ENCODE measurements at regions not wholly inside any gene's neighbourhood (a gene's known extent, or its start where the extent isn't known, plus 50 kb on each side); places are given as distances from the start of the nearest gene placed in this dataset.

DNA sequence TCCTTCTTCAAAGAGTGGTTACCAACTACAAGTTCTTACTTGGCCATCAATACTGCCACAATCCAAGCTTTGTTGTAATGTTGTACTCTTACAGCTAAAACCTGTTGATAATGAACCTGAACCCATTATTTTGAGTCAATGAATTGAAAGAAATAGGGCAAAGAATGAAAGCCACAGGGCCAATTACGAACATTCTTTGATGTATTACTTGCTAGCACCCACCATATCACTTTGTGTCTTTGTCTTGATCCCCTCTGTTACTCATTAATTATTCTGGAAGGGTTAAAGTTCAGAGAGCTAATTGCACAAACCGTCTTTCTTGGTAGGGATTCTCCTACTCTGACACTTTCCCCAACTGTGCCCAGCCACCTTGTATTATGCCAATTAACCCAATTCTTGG, 53.2 kb upstream of the TFEC start:
- TF ChIP-seq CTCF (IDR thresholded peaks at IDR 0.05) (no peak), ZFX (IDR thresholded peaks at IDR 0.05; ENCODE audit: borderline replicate concordance) (no peak)
- H3K27ac ChIP-seq: no peak overlapping the region

DNA sequence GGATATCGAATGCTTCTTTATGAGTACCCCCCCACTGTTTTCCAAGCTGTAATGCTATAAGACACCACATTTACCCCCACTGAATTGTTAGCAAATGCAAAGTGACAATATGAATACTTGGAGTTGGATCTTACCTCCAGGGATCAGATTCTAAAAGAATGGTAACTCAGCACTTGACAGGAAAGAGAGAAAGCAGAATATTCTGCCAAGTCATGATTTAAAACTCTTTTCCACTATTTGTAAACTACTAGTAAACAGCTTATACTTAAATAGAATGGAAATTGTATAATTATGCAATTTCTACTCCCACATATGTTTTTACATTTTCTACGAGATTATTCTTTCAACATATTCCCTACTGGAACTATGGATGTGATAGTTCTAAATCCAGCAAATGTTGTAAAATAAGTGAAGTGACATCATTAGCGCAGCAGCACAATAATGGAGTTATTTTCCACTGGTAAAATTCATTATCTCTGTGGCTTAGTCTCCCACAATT, 56.0 kb upstream of the TFEC start:
- H3K27ac ChIP-seq: no peak overlapping the region
- no peak for TF ChIP-seq ZFX (IDR thresholded peaks at IDR 0.05; ENCODE audit: borderline replicate concordance)
- TF ChIP-seq CTCF (IDR thresholded peaks at IDR 0.05): no peak

DNA sequence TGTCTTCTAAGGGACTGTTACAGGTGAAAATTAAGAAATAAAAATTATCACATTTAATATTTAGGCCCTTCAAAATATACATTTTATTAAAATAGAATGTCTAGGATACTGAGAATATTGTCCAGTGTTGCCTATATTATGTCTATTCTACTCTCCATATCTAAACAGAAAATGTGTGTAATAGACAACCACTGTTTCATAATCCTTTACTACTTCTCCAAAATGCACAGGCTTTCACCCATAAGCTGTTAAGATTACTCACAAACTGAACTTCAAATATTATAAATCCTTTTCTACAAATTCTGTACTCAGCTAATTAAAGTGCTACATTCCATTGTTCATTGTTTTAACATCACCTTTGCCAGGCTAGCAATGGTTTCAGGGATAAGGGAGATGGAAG, 56.7 kb upstream of the TFEC start:
- TF ChIP-seq ZFX (IDR thresholded peaks at IDR 0.05; ENCODE audit: borderline replicate concordance) (no peak), CTCF (IDR thresholded peaks at IDR 0.05) (no peak)
- H3K27ac ChIP-seq: no peak overlapping the region

DNA sequence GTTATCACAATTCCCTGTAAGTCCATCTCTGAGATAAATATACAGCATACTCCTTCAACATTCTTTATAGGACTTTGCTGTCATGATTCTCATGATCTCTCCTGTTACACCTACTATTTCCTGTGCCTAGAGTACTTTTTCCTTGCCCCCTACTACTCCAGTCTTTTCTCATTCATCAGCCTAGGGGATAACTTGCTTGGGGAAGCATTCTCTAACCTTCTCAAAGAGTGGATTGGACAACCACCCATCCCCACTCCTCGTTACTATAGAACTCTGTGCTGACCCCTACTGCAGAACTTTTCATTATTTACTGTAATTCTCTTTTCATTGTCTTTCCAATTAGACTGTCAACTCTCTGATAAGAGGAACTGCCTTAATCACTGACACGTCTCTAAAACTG, 57.4 kb upstream of the TFEC start:
- no peak overlapping the region for H3K27ac ChIP-seq
- TF ChIP-seq CTCF (IDR thresholded peaks at IDR 0.05) (no peak), ZFX (IDR thresholded peaks at IDR 0.05; ENCODE audit: borderline replicate concordance) (no peak)

DNA sequence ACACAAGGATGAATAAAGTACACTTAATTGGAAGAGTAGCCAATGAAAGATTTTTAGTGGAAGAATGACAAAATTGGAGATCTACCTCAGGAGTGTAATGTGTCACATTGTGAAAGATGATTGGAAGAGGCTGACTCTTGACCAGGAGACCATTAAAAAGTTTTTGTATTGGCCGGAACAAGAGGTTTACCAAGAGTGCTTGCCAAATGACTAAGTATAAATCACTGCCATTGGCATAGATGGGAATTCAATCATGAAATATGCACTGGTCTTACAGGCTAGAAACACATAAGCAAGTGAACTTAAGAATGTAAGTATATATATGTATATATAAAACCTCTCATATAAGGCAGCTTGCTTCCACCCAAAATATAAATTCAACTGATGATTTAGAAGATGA, 58.7 kb upstream of the TFEC start:
- no peak overlapping the region for H3K27ac ChIP-seq
- TF ChIP-seq CTCF (IDR thresholded peaks at IDR 0.05): no peak
- TF ChIP-seq ZFX (IDR thresholded peaks at IDR 0.05; ENCODE audit: borderline replicate concordance): no peak

- TF ChIP-seq ZFX (IDR thresholded peaks at IDR 0.05; ENCODE audit: borderline replicate concordance) (no peak), CTCF (IDR thresholded peaks at IDR 0.05) (no peak)
- H3K27ac ChIP-seq: no peak overlapping the region
Measured at GRCh38 chr7:116093516-116094301, 63.1 kb upstream of the TFEC start.

DNA sequence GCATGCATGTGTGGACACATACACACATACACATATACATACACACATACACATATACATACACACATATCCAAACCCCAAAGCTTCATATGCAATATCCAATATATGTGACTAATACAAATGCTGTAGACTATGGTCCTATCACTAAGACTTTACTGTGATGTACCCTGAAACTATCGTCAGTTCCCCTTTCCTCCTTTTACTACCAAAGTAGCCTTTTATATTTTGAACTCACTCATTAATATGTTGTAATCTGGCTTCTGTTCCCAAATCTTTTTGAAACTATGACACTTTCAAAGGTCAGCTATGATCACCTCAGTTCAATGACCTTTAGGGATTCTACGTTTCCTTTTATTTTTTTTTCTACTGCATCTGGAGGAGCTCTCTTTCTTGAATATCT, 64.8 kb upstream of the TFEC start:
- TF ChIP-seq CTCF (IDR thresholded peaks at IDR 0.05) (no peak), ZFX (IDR thresholded peaks at IDR 0.05; ENCODE audit: borderline replicate concordance) (no peak)

More for the DNA sequence above, 64.8 kb upstream of the TFEC start:
- no peak overlapping the region for H3K27ac ChIP-seq
